H1 (cell line): ENCODE measurements at regions not wholly inside any gene's neighbourhood (a gene's known extent, or its start where the extent isn't known, plus 50 kb on each side); places are given as distances from the start of the nearest gene placed in this dataset.

Experiments
- BCL11A ChIP-seq, 2 experiments: IDR thresholded peaks; one replicate each; pipeline ENCODE4 v1.6.1; 2011; ENCODE audit warnings: low read depth in 2 of 2, low read length in 2 of 2, mild to moderate bottlenecking in 2 of 2
- CBX5 ChIP-seq: fragments of 300-800, 300-1000 bp; sonication (generic); IDR thresholded peaks from 2 replicates; pipeline ENCODE4 v1.7.1; 2016; ENCODE audit warnings: antibody characterized with exemption, low read length, low read depth
- CREB1 ChIP-seq: IDR thresholded peaks from 2 replicates; pipeline ENCODE4 v1.6.1; 2012; ENCODE audit warnings: inconsistent platforms
- SIRT6 ChIP-seq: IDR thresholded peaks from one replicate; pipeline ENCODE4 v1.7.1; 2012; ENCODE audit warnings: low read length, inconsistent platforms

DNA sequence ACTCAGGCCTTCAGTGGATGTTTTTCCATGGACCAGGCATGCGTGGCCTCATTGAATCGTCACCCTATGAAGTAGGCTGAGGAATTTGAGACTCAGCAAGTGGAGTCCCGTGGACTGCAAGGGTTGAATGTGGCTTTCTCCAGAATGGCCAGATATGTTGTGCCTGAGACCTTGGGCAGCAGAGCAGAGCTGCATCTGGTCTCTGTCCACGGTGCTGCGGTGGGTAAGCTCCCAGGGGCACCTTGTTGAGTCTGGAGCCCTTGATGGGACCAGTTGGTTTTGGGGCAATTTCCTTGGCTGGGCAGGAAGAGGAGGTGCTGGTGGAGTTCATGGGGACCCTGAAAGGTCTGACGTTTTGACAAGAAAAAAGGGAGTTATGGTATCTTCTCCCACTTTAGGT is 368.1 kb upstream of the EEF2KMT start (continued):
- TF ChIP-seq BCL11A (IDR thresholded peaks at IDR 0.05; ENCODE audit: low read depth in 2 of 2, low read length in 2 of 2) (no peak), SIRT6 (no peak), CREB1 (no peak), CBX5 (no peak)
